SKM-1 (cell line): ENCODE measurements at regions not wholly inside any gene's neighbourhood (a gene's known extent, or its start where the extent isn't known, plus 50 kb on each side); places are given as distances from the start of the nearest gene placed in this dataset.

Experiments used
- DNase-seq: peaks from one replicate; lab custom pipeline; 2025; ENCODE audit not compliant: unreplicated experiment; lab: John Stamatoyannopoulos, UW

- DNase-seq, result no peak
Measured at GRCh38 chr6:8574749-8575468, 139.6 kb upstream of the SLC35B3 start.

- no peak for DNase-seq
Measured at GRCh38 chr6:8574311-8574710, 139.0 kb upstream of the SLC35B3 start.

GRCh38 chr6:8570256-8570920 lies 135.0 kb upstream of the SLC35B3 start:
- DNase-seq, result no peak

GRCh38 chr6:8562125-8562524 lies 126.8 kb upstream of the SLC35B3 start:
- no peak for DNase-seq

GRCh38 chr6:8558953-8559352 lies 123.6 kb upstream of the SLC35B3 start:
- DNase-seq, result no peak

- no peak for DNase-seq
Measured at GRCh38 chr6:8557014-8557748, 121.8 kb upstream of the SLC35B3 start.

GRCh38 chr6:8556370-8557013 lies 121.1 kb upstream of the SLC35B3 start:
- no peak for DNase-seq

- DNase-seq, result no peak
Measured at GRCh38 chr6:8551993-8552392, 116.6 kb upstream of the SLC35B3 start.

GRCh38 chr6:8551386-8551785 lies 116.0 kb upstream of the SLC35B3 start:
- DNase-seq, result no peak

GRCh38 chr6:8549074-8549790 lies 113.9 kb upstream of the SLC35B3 start:
- no peak for DNase-seq

GRCh38 chr6:8546496-8546895 lies 111.2 kb upstream of the SLC35B3 start:
- no peak for DNase-seq

- DNase-seq, result no peak
Measured at GRCh38 chr6:8545336-8545735, 110.0 kb upstream of the SLC35B3 start.

GRCh38 chr6:8543714-8544113 lies 108.4 kb upstream of the SLC35B3 start:
- DNase-seq, result no peak

- peak; percentile 12 for DNase-seq
Measured at GRCh38 chr6:8539453-8539852, 104.1 kb upstream of the SLC35B3 start.

- DNase-seq, result no peak
Measured at GRCh38 chr6:8536122-8536521, 100.8 kb upstream of the SLC35B3 start.

GRCh38 chr6:8535519-8535918 lies 100.2 kb upstream of the SLC35B3 start:
- no peak for DNase-seq

- DNase-seq, result no peak
Measured at GRCh38 chr6:8530785-8531435, 95.6 kb upstream of the SLC35B3 start.

GRCh38 chr6:8529250-8529649 lies 93.9 kb upstream of the SLC35B3 start:
- no peak for DNase-seq

- DNase-seq, result no peak
Measured at GRCh38 chr6:8527818-8528217, 92.5 kb upstream of the SLC35B3 start.

- no peak for DNase-seq
Measured at GRCh38 chr6:8526624-8527023, 91.3 kb upstream of the SLC35B3 start.
